Fibroblast of villous mesenchyme (primary cell): ENCODE measurements at regions not wholly inside any gene's neighbourhood (a gene's known extent, or its start where the extent isn't known, plus 50 kb on each side); places are given as distances from the start of the nearest gene placed in this dataset.

Experiments used
- DNase-seq: peaks from one replicate; pipeline ENCODE4 v3.0.0-alpha.2; 2010; ENCODE audit warnings: low read depth
- H3K4me3 ChIP-seq: 2 replicates; pipeline ENCODE4 v1.5.1; 2011; ENCODE audit warnings: low read depth, mild to moderate bottlenecking, low read length
- CTCF ChIP-seq: IDR thresholded peaks from 2 replicates; pipeline ENCODE4 v1.5.1; 2012; ENCODE audit warnings: low read depth, mild to moderate bottlenecking, low read length; ENCODE audit not compliant: insufficient read depth

GRCh38 chrX:13938829-13939530, 90.7 kb downstream of the GEMIN8 start:
- no peak for TF ChIP-seq CTCF
- peak overlapping the region; percentile 30 for H3K4me3 ChIP-seq
- no peak for DNase-seq

GRCh38 chrX:13938051-13938828, 91.5 kb downstream of the GEMIN8 start:
- TF ChIP-seq CTCF: no peak
- peak; percentile 11 for DNase-seq
- peak overlapping the region; percentile 54 for H3K4me3 ChIP-seq

- H3K4me3 ChIP-seq: peak overlapping the region; percentile 54
- no peak for TF ChIP-seq CTCF
- DNase-seq: peak; percentile 70
Measured at GRCh38 chrX:13937370-13938050, 92.2 kb downstream of the GEMIN8 start.

- no peak for DNase-seq
- no peak for TF ChIP-seq CTCF
- no peak overlapping the region for H3K4me3 ChIP-seq
Measured at GRCh38 chrX:13936521-13937225, 93.0 kb downstream of the GEMIN8 start.

- no peak for DNase-seq
- TF ChIP-seq CTCF: no peak
- H3K4me3 ChIP-seq: no peak overlapping the region
Measured at GRCh38 chrX:13934731-13935130, 95.0 kb downstream of the GEMIN8 start.

- no peak overlapping the region for H3K4me3 ChIP-seq
- no peak for TF ChIP-seq CTCF
- DNase-seq: peak; percentile 65
Measured at GRCh38 chrX:13933851-13934250, 95.8 kb downstream of the GEMIN8 start.
